IMR-90 (cell line): ENCODE measurements at regions not wholly inside any gene's neighbourhood (a gene's known extent, or its start where the extent isn't known, plus 50 kb on each side); places are given as distances from the start of the nearest gene placed in this dataset.

ENCODE experiments used
- ATAC-seq: fragments of 200-7000 bp; cut with Tn5 transposase; 2 replicates; pipeline ENCODE4 v1.9.1; 2020; ENCODE audit warnings: low read depth, mild to moderate bottlenecking, moderate library complexity
- BruUV-seq: library from RNA; stranded (reverse); fragments of 400-500 nt; replicated peaks from 2 replicates; lab custom pipeline; 2021; lab: Mats Ljungman, UMichigan
- CTCF ChIA-PET: fragments of 300-600 bp; formaldehyde crosslinking; extraction: SDS; loops from one replicate; lab custom pipeline; 2021; ENCODE audit warnings: antibody characterized with exemption; lab: Yijun Ruan, JAX
- POLR2A ChIA-PET: fragments of 300-600 bp; sonication (Branson Sonifier 250); formaldehyde crosslinking; loops from one replicate; lab custom pipeline; 2022; ENCODE audit warnings: antibody characterized with exemption; ENCODE audit not compliant: unreplicated experiment; lab: Charles Lee
- DNase-seq: peaks from one replicate; pipeline ENCODE4 v3.0.0; 2013
- H2AFZ ChIP-seq: replicated peaks from 2 replicates; pipeline ENCODE3; 2013; ENCODE audit warnings: low read length, mild to moderate bottlenecking; ENCODE audit not compliant: poor library complexity
- H2AK5ac ChIP-seq: 2 replicates; pipeline ENCODE4 v1.6.1; 2013; ENCODE audit warnings: low read depth, low read length, inconsistent platforms
- H2AK9ac ChIP-seq: replicated peaks from 2 replicates; pipeline ENCODE3; 2013; ENCODE audit warnings: mild to moderate bottlenecking, low read depth, low read length, moderate library complexity; ENCODE audit not compliant: poor library complexity
- H2BK120ac ChIP-seq: 2 replicates; pipeline ENCODE4 v1.6.1; 2013; ENCODE audit warnings: low read depth, low read length, inconsistent platforms
- H2BK15ac ChIP-seq: 3 replicates; pipeline ENCODE4 v1.6.1; 2013; ENCODE audit warnings: low read depth, low read length, inconsistent platforms
- H2BK20ac ChIP-seq: 2 replicates; pipeline ENCODE4 v1.6.1; 2013; ENCODE audit warnings: low read depth, mild to moderate bottlenecking, inconsistent platforms, low read length, moderate library complexity
- H2BK5ac ChIP-seq: 2 replicates; pipeline ENCODE4 v1.6.1; 2013; ENCODE audit warnings: mild to moderate bottlenecking, low read depth, low read length, inconsistent platforms; ENCODE audit not compliant: poor library complexity, severe bottlenecking
- H3K14ac ChIP-seq: replicated peaks from 2 replicates; pipeline ENCODE4 v1.6.1; 2013; ENCODE audit warnings: low read depth, low read length, inconsistent platforms
- H3K18ac ChIP-seq: 2 replicates; pipeline ENCODE4 v1.6.1; 2013; ENCODE audit warnings: low read depth, low read length, control low read depth
- H3K23ac ChIP-seq: 2 replicates; pipeline ENCODE4 v1.6.1; 2013; ENCODE audit warnings: low read depth, low read length, inconsistent platforms
- H3K27ac ChIP-seq: 2 replicates; pipeline ENCODE4 v1.5.1; 2013; ENCODE audit warnings: mild to moderate bottlenecking, control low read depth, low read length; ENCODE audit not compliant: insufficient read depth
- H3K27me3 ChIP-seq: 2 replicates; pipeline ENCODE4 v1.6.1; 2013; ENCODE audit warnings: low read length; ENCODE audit not compliant: control insufficient read depth, insufficient read depth
- H3K36me3 ChIP-seq: 2 replicates; pipeline ENCODE4 v1.6.1; 2013; ENCODE audit warnings: low read length, mixed read lengths; ENCODE audit not compliant: control insufficient read depth, insufficient read depth
- H3K4ac ChIP-seq: 2 replicates; pipeline ENCODE4 v1.6.1; 2013; ENCODE audit warnings: low read depth, low read length, inconsistent platforms
- H3K4me1 ChIP-seq: 2 replicates; pipeline ENCODE4 v1.6.1; 2013; ENCODE audit warnings: low read length, mixed read lengths; ENCODE audit not compliant: control insufficient read depth, insufficient read depth
- H3K4me2 ChIP-seq: 2 replicates; pipeline ENCODE4 v1.6.1; 2013; ENCODE audit warnings: low read depth, mild to moderate bottlenecking, control low read depth, low read length, moderate library complexity
- H3K4me3 ChIP-seq: 2 replicates; pipeline ENCODE4 v1.5.1; 2013; ENCODE audit warnings: low read depth, mild to moderate bottlenecking, control low read depth, low read length, moderate library complexity; ENCODE audit not compliant: insufficient read depth
- H3K56ac ChIP-seq: 2 replicates; pipeline ENCODE4 v1.6.1; 2013; ENCODE audit warnings: low read length, inconsistent platforms; ENCODE audit not compliant: insufficient read depth; ENCODE audit errors: extremely low read depth
- H3K79me1 ChIP-seq, 2 experiments: 2 replicates each; pipeline ENCODE4 v1.6.1; 2013; ENCODE audit warnings: low read length in 2 of 2, inconsistent platforms in 1 of 2, low read depth in 1 of 2
- H3K9ac ChIP-seq: 2 replicates; pipeline ENCODE4 v1.6.1; 2013; ENCODE audit warnings: low read depth, low read length, control low read depth
- H3K9me1 ChIP-seq: 2 replicates; pipeline ENCODE4 v1.6.1; 2013; ENCODE audit warnings: low read length, inconsistent platforms; ENCODE audit not compliant: insufficient read depth
- H3K9me3 ChIP-seq: 2 replicates; pipeline ENCODE4 v1.6.1; 2013; ENCODE audit warnings: low read length; ENCODE audit not compliant: control insufficient read depth, insufficient read depth
- H4K20me1 ChIP-seq: 2 replicates; pipeline ENCODE4 v1.6.1; 2013; ENCODE audit warnings: low read length, inconsistent platforms; ENCODE audit not compliant: insufficient read depth
- H4K5ac ChIP-seq: 2 replicates; pipeline ENCODE4 v1.6.1; 2013; ENCODE audit warnings: mild to moderate bottlenecking, low read depth, low read length, control low read depth
- H4K8ac ChIP-seq, 2 experiments: 2 replicates each; pipeline ENCODE4 v1.6.1; 2013; ENCODE audit warnings: low read depth in 2 of 2, low read length in 2 of 2, control low read depth in 1 of 2, inconsistent platforms in 1 of 2
- H4K91ac ChIP-seq: 2 replicates; pipeline ENCODE4 v1.6.1; 2013; ENCODE audit warnings: low read depth, low read length, inconsistent platforms; ENCODE audit not compliant: insufficient read depth
- FOS ChIP-seq: fragments of 150-350 bp; IDR thresholded peaks from 2 replicates; pipeline ENCODE4 v1.6.1; 2016; ENCODE audit warnings: low read depth, low read length
- MAZ ChIP-seq: IDR thresholded peaks from 2 replicates; pipeline ENCODE4 v1.6.1; 2012; ENCODE audit warnings: low read depth, mild to moderate bottlenecking, low read length, improper control_type of control experiment, moderate library complexity, borderline replicate concordance
- MXI1 ChIP-seq: IDR thresholded peaks from 2 replicates; pipeline ENCODE4 v1.6.1; 2012; ENCODE audit warnings: low read depth, mild to moderate bottlenecking, low read length, moderate library complexity, borderline replicate concordance
- POLR2A ChIP-seq: IDR thresholded peaks from 2 replicates; pipeline ENCODE4 v1.6.1; 2012; ENCODE audit warnings: mild to moderate bottlenecking, low read depth, low read length
- RCOR1 ChIP-seq: IDR thresholded peaks from 2 replicates; pipeline ENCODE4 v1.6.1; 2012; ENCODE audit warnings: mild to moderate bottlenecking, low read length, improper control_type of control experiment; ENCODE audit not compliant: insufficient replicate concordance
- RFX5 ChIP-seq: IDR thresholded peaks from 2 replicates; pipeline ENCODE4 v1.8.0; 2012; ENCODE audit warnings: low read depth, mild to moderate bottlenecking, low read length, moderate library complexity
- SMC3 ChIP-seq: fragments of 150-350 bp; IDR thresholded peaks from 2 replicates; pipeline ENCODE4 v1.6.1; 2016; ENCODE audit warnings: low read depth, mild to moderate bottlenecking, antibody characterized with exemption, low read length, moderate library complexity
- USF2 ChIP-seq: fragments of 150-350 bp; IDR thresholded peaks from 2 replicates; pipeline ENCODE4 v1.6.1; 2017; ENCODE audit warnings: mild to moderate bottlenecking, antibody characterized with exemption, low read length, low read depth
- dilution Hi-C: fragments of 300-500 bp; cut with HindIII; formaldehyde crosslinking; loops from one replicate; pipeline ENCODE4 v1.14.3; 2018; ENCODE audit warnings: low sequenced_read_pairs; ENCODE audit not compliant: unreplicated experiment
- in situ Hi-C: fragments of 300-500 bp; cut with MboI; formaldehyde crosslinking; loops from 3 replicates; pipeline ENCODE4 v1.14.3; 2019; ENCODE audit warnings: low sequenced_read_pairs, inconsistent platforms, mixed read lengths
- intact Hi-C: fragments of 100-400 bp; cut with micrococcal nuclease; formaldehyde crosslinking; loops from 2 replicates; pipeline ENCODE4 v1.10.0; 2022

GRCh38 chr11:41799754-41800153, 340.3 kb upstream of the LRRC4C start:
- Histone ChIP-seq H3K14ac (no peak overlapping the region), H3K79me1 (no peaks in the 10 kb centered on the region), H3K27me3 (no peaks in the 10 kb centered on the region), H3K4me1 (no peaks in the 10 kb centered on the region), H3K56ac (no peak overlapping the region), H2BK5ac (no peak overlapping the region), H2BK120ac (no peak overlapping the region), H3K9ac (no peak overlapping the region), H3K4ac (no peak overlapping the region), H3K27ac (no peak overlapping the region), H4K5ac (no peak overlapping the region), H2AK5ac (no peak overlapping the region), H3K36me3 (no peaks in the 10 kb centered on the region), H3K9me1 (no peaks in the 10 kb centered on the region), H4K91ac (no peak overlapping the region), H3K4me3 (no peak overlapping the region), H2AFZ (no peak overlapping the region), H2BK20ac (no peak overlapping the region), H4K8ac (no peak overlapping the region), H2AK9ac (no peak overlapping the region), H3K4me2 (no peak overlapping the region), H3K23ac (no peak overlapping the region), H3K9me3 (no peaks in the 10 kb centered on the region), H4K20me1 (no peaks in the 10 kb centered on the region), H3K18ac (no peak overlapping the region), H2BK15ac (no peak overlapping the region)
- no TSS peak for BruUV-seq
- dilution Hi-C loops, result no loop called here
- intact Hi-C loops, result no loop called here
- ATAC-seq (no peak), DNase-seq (no peak)
- in situ Hi-C loops, result no loop called here
- CTCF ChIA-PET, result no interaction called here
- TF ChIP-seq MXI1 (no peak), USF2 (no peak), SMC3 (no peak), RCOR1 (no peak), MAZ (no peak), POLR2A (no peak), FOS (no peak), RFX5 (no peak)
- POLR2A ChIA-PET, result no interaction called here
